ENCODE measurements at regions not wholly inside any gene's neighbourhood (a gene's known extent, or its start where the extent isn't known, plus 50 kb on each side); places are given as distances from the start of the nearest gene placed in this dataset.
"Not testable (repeated sequence)": the region's sequence is repeated elsewhere in the genome, so short reads cannot be mapped to it uniquely, and the experiment has no call there.

- DNase-seq, result no peak
- H3K27ac ChIP-seq, result no peak overlapping the region
- no peaks in the 10 kb centered on the region for H3K36me3 ChIP-seq (replicated peaks)
- in situ Hi-C loops (cut with HindIII; ENCODE audit: low pct_ligation_motif_present, low sequenced_read_pairs), result no loop called here
- no peak overlapping the region for H3K4me3 ChIP-seq (ENCODE audit: low read depth, low read length)
- no peaks in the 10 kb centered on the region for H3K27me3 ChIP-seq (replicated peaks)
- no peak for TF ChIP-seq CTCF (IDR thresholded peaks at IDR 0.05; ENCODE audit: low read depth, low read length, missing control alignments)
These were observed 105.8 kb upstream of the CTAGE1 start for GRCh38 chr18:22523481-22523880.

- in situ Hi-C loops (cut with HindIII; ENCODE audit: low pct_ligation_motif_present, low sequenced_read_pairs), result no loop called here
- no peak overlapping the region for H3K4me3 ChIP-seq (ENCODE audit: low read depth, low read length)
- no peak for TF ChIP-seq CTCF (IDR thresholded peaks at IDR 0.05; ENCODE audit: low read depth, low read length, missing control alignments)
- no peak for DNase-seq
- H3K27ac ChIP-seq, result no peak overlapping the region
- no peaks in the 10 kb centered on the region for H3K27me3 ChIP-seq (replicated peaks)
- no peaks in the 10 kb centered on the region for H3K36me3 ChIP-seq (replicated peaks)
These were observed 107.1 kb upstream of the CTAGE1 start for GRCh38 chr18:22524783-22525182.

- in situ Hi-C loops (cut with HindIII; ENCODE audit: low pct_ligation_motif_present, low sequenced_read_pairs), result no loop called here
- Histone ChIP-seq H3K27me3 (replicated peaks) (no peaks in the 10 kb centered on the region), H3K27ac (no peak overlapping the region), H3K36me3 (replicated peaks) (no peaks in the 10 kb centered on the region), H3K4me3 (ENCODE audit: low read depth, low read length) (no peak overlapping the region)
- TF ChIP-seq CTCF (IDR thresholded peaks at IDR 0.05; ENCODE audit: low read depth, low read length, missing control alignments), result no peak
- DNase-seq, result no peak
These were observed 107.6 kb upstream of the CTAGE1 start for GRCh38 chr18:22525313-22525712.

GRCh38 chr18:22525883-22526282 lies 108.2 kb upstream of the CTAGE1 start:
- no peak for TF ChIP-seq CTCF (IDR thresholded peaks at IDR 0.05; ENCODE audit: low read depth, low read length, missing control alignments)
- no peak overlapping the region for H3K27ac ChIP-seq

GRCh38 chr18:22528291-22528690 lies 110.6 kb upstream of the CTAGE1 start:
- Histone ChIP-seq H3K27me3 (replicated peaks) (no peaks in the 10 kb centered on the region), H3K4me3 (ENCODE audit: low read depth, low read length) (no peak overlapping the region), H3K36me3 (replicated peaks) (no peaks in the 10 kb centered on the region), H3K27ac (no peak overlapping the region)
- DNase-seq, result no peak
- in situ Hi-C loops (cut with HindIII; ENCODE audit: low pct_ligation_motif_present, low sequenced_read_pairs), result no loop called here
- no peak for TF ChIP-seq CTCF (IDR thresholded peaks at IDR 0.05; ENCODE audit: low read depth, low read length, missing control alignments)

More at GRCh38 chr18:22525883-22526282, 108.2 kb upstream of the CTAGE1 start:
- in situ Hi-C loops (cut with HindIII; ENCODE audit: low pct_ligation_motif_present, low sequenced_read_pairs), result no loop called here
- no peak overlapping the region for H3K4me3 ChIP-seq (ENCODE audit: low read depth, low read length)
- H3K36me3 ChIP-seq (replicated peaks), result no peaks in the 10 kb centered on the region
- no peak for DNase-seq
- no peaks in the 10 kb centered on the region for H3K27me3 ChIP-seq (replicated peaks)

GRCh38 chr18:22534706-22535105 lies 117.0 kb upstream of the CTAGE1 start:
- H3K27ac ChIP-seq; H3K27me3 ChIP-seq (replicated peaks); H3K4me3 ChIP-seq (ENCODE audit: low read depth, low read length); in situ Hi-C loops (cut with HindIII; ENCODE audit: low pct_ligation_motif_present, low sequenced_read_pairs); DNase-seq; H3K36me3 ChIP-seq (replicated peaks): not testable (repeated sequence)
